ENCODE measurements at regions not wholly inside any gene's neighbourhood (a gene's known extent, or its start where the extent isn't known, plus 50 kb on each side); places are given as distances from the start of the nearest gene placed in this dataset.
A peak's percentile ranks its signal among the peaks of the same experiment; 100 is the strongest.

DNA sequence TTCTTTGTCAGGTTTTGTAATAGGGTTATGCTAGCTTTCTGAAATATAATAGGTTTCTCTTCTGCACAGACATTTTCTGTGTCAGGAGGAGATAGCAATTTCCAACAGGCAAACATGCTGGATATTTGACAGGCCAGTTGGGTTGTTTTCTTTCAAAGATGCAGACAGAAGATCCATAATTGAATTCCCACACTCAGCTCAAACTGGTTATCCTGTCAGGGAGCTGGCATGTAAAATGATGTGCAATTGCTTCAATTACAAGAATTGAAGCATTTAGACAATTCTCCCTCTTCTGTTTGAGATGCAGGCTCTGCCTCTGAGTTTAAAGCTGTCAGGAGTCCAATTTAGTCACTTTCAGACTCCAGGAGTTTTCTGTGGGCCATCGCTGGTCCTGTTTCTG lies 146.2 kb upstream of the ZKSCAN2 start:
- H3K79me2 ChIP-seq (ENCODE audit: control insufficient read depth, insufficient read depth, low read length), result no peaks in the 10 kb centered on the region
- no peak overlapping the region for H3K4me3 ChIP-seq (ENCODE audit: control insufficient read depth in 2 of 3, extremely low read depth in 1 of 3, insufficient read depth in 2 of 3, low read depth in 1 of 3, low read length in 3 of 3)
- H3K9ac ChIP-seq (ENCODE audit: control insufficient read depth, extremely low read depth, insufficient read depth, low read length), result no peak overlapping the region
- H3K27me3 ChIP-seq (ENCODE audit: control insufficient read depth, extremely low read depth, insufficient read depth, low read length), result no peaks in the 10 kb centered on the region
- DNase-seq (ENCODE audit: low read depth, low spot score), result no peak
- dilution Hi-C loops (cut with MboI; ENCODE audit: extremely low pct_ligation_motif_present, low sequenced_read_pairs), result no loop called here
- no peak overlapping the region for H2AFZ ChIP-seq (ENCODE audit: control insufficient read depth, low read length)
- H3K27ac ChIP-seq (ENCODE audit: control insufficient read depth, insufficient read depth, low read length), result no peak overlapping the region
- FAIRE-seq, result no peak
- no peak for TF ChIP-seq EZH2 (IDR thresholded peaks at IDR 0.05; ENCODE audit: low read length)
- TF ChIP-seq, protein P1, sequence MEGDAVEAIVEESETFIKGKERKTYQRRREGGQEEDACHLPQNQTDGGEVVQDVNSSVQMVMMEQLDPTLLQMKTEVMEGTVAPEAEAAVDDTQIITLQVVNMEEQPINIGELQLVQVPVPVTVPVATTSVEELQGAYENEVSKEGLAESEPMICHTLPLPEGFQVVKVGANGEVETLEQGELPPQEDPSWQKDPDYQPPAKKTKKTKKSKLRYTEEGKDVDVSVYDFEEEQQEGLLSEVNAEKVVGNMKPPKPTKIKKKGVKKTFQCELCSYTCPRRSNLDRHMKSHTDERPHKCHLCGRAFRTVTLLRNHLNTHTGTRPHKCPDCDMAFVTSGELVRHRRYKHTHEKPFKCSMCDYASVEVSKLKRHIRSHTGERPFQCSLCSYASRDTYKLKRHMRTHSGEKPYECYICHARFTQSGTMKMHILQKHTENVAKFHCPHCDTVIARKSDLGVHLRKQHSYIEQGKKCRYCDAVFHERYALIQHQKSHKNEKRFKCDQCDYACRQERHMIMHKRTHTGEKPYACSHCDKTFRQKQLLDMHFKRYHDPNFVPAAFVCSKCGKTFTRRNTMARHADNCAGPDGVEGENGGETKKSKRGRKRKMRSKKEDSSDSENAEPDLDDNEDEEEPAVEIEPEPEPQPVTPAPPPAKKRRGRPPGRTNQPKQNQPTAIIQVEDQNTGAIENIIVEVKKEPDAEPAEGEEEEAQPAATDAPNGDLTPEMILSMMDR (optimal IDR thresholded peaks at IDR 0.05 in 1 of 3, IDR thresholded peaks at IDR 0.05 in 1 of 3, conservative IDR thresholded peaks at IDR 0.05 in 1 of 3; ENCODE audit: extremely low read depth in 1 of 3, insufficient read depth in 2 of 3, low read length in 3 of 3), result no peak
- H3K36me3 ChIP-seq (ENCODE audit: control insufficient read depth in 2 of 2, extremely low read depth in 1 of 2, insufficient read depth in 2 of 2, low read length in 2 of 2), result no peaks in the 10 kb centered on the region
- no peaks in the 10 kb centered on the region for H3K9me1 ChIP-seq (ENCODE audit: control insufficient read depth, extremely low read depth, insufficient read depth, low read length)
- no peaks in the 10 kb centered on the region for H3K4me1 ChIP-seq (ENCODE audit: control insufficient read depth, extremely low read depth, insufficient read depth, low read length)
- no peaks in the 10 kb centered on the region for H4K20me1 ChIP-seq (ENCODE audit: control insufficient read depth, extremely low read depth, insufficient read depth, low read length)
- peaks cover 2% of the 10 kb centered on the region for H3K9me3 ChIP-seq (ENCODE audit: control insufficient read depth, low read depth, low read length)
- H3K4me2 ChIP-seq (ENCODE audit: control insufficient read depth, extremely low read depth, insufficient read depth, low read depth, low read length), result no peak overlapping the region

DNA sequence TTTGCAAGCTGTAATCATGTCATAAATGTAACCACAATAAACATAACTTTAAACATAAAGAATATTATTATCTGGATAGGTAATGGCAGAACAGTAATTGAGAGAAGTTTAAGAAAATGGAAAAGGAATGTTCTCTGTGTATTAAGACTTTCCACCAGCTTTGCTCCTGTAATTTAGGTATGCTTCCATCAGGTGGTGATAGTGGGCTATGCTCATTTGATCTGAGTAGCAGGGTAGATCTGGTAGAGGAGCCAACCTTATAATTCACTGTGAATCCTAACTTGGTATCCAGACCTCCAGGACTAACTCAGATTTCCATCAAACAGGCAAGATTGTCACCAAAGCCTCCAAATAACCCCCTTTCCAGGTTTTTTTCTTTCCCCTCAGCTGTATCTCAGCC lies 137.9 kb upstream of the ZKSCAN2 start:
- Histone ChIP-seq H3K9me3 (ENCODE audit: control insufficient read depth, low read depth, low read length) (no peaks in the 10 kb centered on the region), H3K9me1 (ENCODE audit: control insufficient read depth, extremely low read depth, insufficient read depth, low read length) (no peaks in the 10 kb centered on the region), H2AFZ (ENCODE audit: control insufficient read depth, low read length) (no peak overlapping the region), H3K27ac (ENCODE audit: control insufficient read depth, insufficient read depth, low read length) (no peak overlapping the region), H4K20me1 (ENCODE audit: control insufficient read depth, extremely low read depth, insufficient read depth, low read length) (no peaks in the 10 kb centered on the region), H3K4me3 (ENCODE audit: control insufficient read depth in 2 of 3, extremely low read depth in 1 of 3, insufficient read depth in 2 of 3, low read depth in 1 of 3, low read length in 3 of 3) (no peak overlapping the region), H3K27me3 (ENCODE audit: control insufficient read depth, extremely low read depth, insufficient read depth, low read length) (no peaks in the 10 kb centered on the region), H3K4me2 (ENCODE audit: control insufficient read depth, extremely low read depth, insufficient read depth, low read depth, low read length) (no peak overlapping the region), H3K79me2 (ENCODE audit: control insufficient read depth, insufficient read depth, low read length) (no peaks in the 10 kb centered on the region), H3K9ac (ENCODE audit: control insufficient read depth, extremely low read depth, insufficient read depth, low read length) (no peak overlapping the region), H3K4me1 (ENCODE audit: control insufficient read depth, extremely low read depth, insufficient read depth, low read length) (no peaks in the 10 kb centered on the region), H3K36me3 (ENCODE audit: control insufficient read depth in 2 of 2, extremely low read depth in 1 of 2, insufficient read depth in 2 of 2, low read length in 2 of 2) (no peaks in the 10 kb centered on the region)
- FAIRE-seq, result no peak
- no peak for TF ChIP-seq EZH2 (IDR thresholded peaks at IDR 0.05; ENCODE audit: low read length)
- TF ChIP-seq, protein P1 (optimal IDR thresholded peaks at IDR 0.05 in 1 of 3, IDR thresholded peaks at IDR 0.05 in 1 of 3, conservative IDR thresholded peaks at IDR 0.05 in 1 of 3; ENCODE audit: extremely low read depth in 1 of 3, insufficient read depth in 2 of 3, low read length in 3 of 3), result peak in 1 of 3 experiments; percentile 20
- dilution Hi-C loops (cut with MboI; ENCODE audit: extremely low pct_ligation_motif_present, low sequenced_read_pairs), result no loop called here
- no peak for DNase-seq (ENCODE audit: low read depth, low spot score)

Data from keratinocyte (primary cell).